GM23338 (cell line): ENCODE measurements at regions not wholly inside any gene's neighbourhood (a gene's known extent, or its start where the extent isn't known, plus 50 kb on each side); places are given as distances from the start of the nearest gene placed in this dataset.

Experiments
- CTCF ChIP-seq, 2 experiments: fragments of 200-600 bp in 1 of 2; sonication (generic) in 1 of 2; conservative IDR thresholded peaks; 2 replicates each; pipeline versions ENCODE4 v1.5.1 to v1.6.1; 2016 to 2017; ENCODE audit warnings: antibody characterized with exemption in 2 of 2, low read depth in 2 of 2, mild to moderate bottlenecking in 2 of 2, moderate library complexity in 1 of 2
- TF ChIP-seq, protein P1 (sequence below): IDR thresholded peaks from one replicate; pipeline ENCODE4 v1.6.1; 2018; ENCODE audit warnings: antibody characterized with exemption; ENCODE audit not compliant: unreplicated experiment

DNA sequence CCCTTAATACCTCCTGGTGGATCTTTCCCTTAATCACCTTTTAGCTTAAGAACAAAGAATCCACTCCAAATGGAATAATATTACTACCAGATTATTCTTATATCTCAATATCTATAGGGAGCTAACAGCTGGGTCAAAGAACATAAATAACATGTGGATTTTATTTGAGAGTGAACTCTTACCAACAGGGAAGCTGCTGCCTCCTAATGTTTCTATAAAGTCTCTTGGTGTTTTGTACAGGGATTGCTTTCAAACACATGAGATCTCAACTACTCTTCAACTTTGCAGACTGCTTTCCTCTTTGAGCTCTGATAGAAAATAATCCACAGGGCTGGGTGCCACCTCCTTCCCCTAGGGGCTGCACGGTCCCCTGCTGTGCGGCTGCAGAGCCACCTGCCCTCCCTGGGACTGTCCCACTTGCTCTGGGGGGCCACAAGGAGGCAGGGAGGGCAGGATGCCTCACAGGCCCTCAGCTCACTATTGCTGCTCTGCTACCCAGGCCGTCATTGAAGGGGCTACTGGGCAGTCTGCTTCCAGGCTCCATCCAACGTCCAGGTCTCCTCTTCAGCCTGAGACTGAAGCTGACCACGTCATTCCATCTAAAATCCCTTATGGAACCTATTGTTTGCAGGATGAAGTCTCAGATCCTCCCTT is 191.2 kb downstream of the CXCL12 start:
- TF ChIP-seq CTCF (conservative IDR thresholded peaks at IDR 0.05; ENCODE audit: low read depth in 2 of 2), result no peak
- TF ChIP-seq, protein P1, sequence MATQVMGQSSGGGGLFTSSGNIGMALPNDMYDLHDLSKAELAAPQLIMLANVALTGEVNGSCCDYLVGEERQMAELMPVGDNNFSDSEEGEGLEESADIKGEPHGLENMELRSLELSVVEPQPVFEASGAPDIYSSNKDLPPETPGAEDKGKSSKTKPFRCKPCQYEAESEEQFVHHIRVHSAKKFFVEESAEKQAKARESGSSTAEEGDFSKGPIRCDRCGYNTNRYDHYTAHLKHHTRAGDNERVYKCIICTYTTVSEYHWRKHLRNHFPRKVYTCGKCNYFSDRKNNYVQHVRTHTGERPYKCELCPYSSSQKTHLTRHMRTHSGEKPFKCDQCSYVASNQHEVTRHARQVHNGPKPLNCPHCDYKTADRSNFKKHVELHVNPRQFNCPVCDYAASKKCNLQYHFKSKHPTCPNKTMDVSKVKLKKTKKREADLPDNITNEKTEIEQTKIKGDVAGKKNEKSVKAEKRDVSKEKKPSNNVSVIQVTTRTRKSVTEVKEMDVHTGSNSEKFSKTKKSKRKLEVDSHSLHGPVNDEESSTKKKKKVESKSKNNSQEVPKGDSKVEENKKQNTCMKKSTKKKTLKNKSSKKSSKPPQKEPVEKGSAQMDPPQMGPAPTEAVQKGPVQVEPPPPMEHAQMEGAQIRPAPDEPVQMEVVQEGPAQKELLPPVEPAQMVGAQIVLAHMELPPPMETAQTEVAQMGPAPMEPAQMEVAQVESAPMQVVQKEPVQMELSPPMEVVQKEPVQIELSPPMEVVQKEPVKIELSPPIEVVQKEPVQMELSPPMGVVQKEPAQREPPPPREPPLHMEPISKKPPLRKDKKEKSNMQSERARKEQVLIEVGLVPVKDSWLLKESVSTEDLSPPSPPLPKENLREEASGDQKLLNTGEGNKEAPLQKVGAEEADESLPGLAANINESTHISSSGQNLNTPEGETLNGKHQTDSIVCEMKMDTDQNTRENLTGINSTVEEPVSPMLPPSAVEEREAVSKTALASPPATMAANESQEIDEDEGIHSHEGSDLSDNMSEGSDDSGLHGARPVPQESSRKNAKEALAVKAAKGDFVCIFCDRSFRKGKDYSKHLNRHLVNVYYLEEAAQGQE, result no peak
